Type B pancreatic cell (in vitro differentiated cells): ENCODE measurements at regions not wholly inside any gene's neighbourhood (a gene's known extent, or its start where the extent isn't known, plus 50 kb on each side); places are given as distances from the start of the nearest gene placed in this dataset.

Source experiments
- DNase-seq: peaks from one replicate; pipeline ENCODE4 v3.0.0; 2021; ENCODE audit warnings: mixed read lengths; ENCODE audit not compliant: unreplicated experiment; ENCODE audit errors: extremely low spot score
- H3K27ac Mint-ChIP-seq: 2 replicates; pipeline ENCODE4 v1.8.0; 2021; ENCODE audit warnings: mild to moderate bottlenecking, mixed read lengths
- H3K27me3 Mint-ChIP-seq: 2 replicates; pipeline ENCODE4 v1.8.0; 2021; ENCODE audit warnings: mixed read lengths
- H3K36me3 Mint-ChIP-seq: 2 replicates; pipeline ENCODE4 v1.8.0; 2021; ENCODE audit warnings: mixed read lengths
- H3K4me1 Mint-ChIP-seq: one replicate; pipeline ENCODE4 v1.8.0; 2021; ENCODE audit warnings: mixed read lengths; ENCODE audit not compliant: unreplicated experiment
- H3K4me3 Mint-ChIP-seq: 2 replicates; pipeline ENCODE4 v1.8.0; 2021; ENCODE audit warnings: mild to moderate bottlenecking, mixed read lengths
- H3K9me3 Mint-ChIP-seq: 2 replicates; pipeline ENCODE4 v1.8.0; 2021; ENCODE audit warnings: mixed read lengths
- CTCF ChIP-seq: fragments of 200-600 bp; sonication (generic); conservative IDR thresholded peaks from 2 replicates; pipeline ENCODE4 v1.5.0; 2021; ENCODE audit warnings: antibody characterized with exemption, mild to moderate bottlenecking

GRCh38 chr20:60126975-60127374, 168.8 kb downstream of the CDH26 start:
- no peaks in the 10 kb centered on the region for H3K4me1 Mint-ChIP-seq
- no peak for DNase-seq
- no peak overlapping the region for H3K27ac Mint-ChIP-seq
- peaks cover 19% of the 10 kb centered on the region for H3K27me3 Mint-ChIP-seq
- no peak overlapping the region for H3K4me3 Mint-ChIP-seq
- H3K36me3 Mint-ChIP-seq: no peaks in the 10 kb centered on the region
- TF ChIP-seq CTCF: no peak
- no peaks in the 10 kb centered on the region for H3K9me3 Mint-ChIP-seq

- Mint-ChIP-seq H3K27ac (no peak overlapping the region), H3K4me3 (no peak overlapping the region), H3K9me3 (no peaks in the 10 kb centered on the region), H3K4me1 (no peaks in the 10 kb centered on the region), H3K36me3 (no peaks in the 10 kb centered on the region), H3K27me3 (peaks cover 14% of the 10 kb centered on the region)
- DNase-seq: no peak
- no peak for TF ChIP-seq CTCF
Measured at GRCh38 chr20:60131375-60131774, 173.2 kb downstream of the CDH26 start.

DNA sequence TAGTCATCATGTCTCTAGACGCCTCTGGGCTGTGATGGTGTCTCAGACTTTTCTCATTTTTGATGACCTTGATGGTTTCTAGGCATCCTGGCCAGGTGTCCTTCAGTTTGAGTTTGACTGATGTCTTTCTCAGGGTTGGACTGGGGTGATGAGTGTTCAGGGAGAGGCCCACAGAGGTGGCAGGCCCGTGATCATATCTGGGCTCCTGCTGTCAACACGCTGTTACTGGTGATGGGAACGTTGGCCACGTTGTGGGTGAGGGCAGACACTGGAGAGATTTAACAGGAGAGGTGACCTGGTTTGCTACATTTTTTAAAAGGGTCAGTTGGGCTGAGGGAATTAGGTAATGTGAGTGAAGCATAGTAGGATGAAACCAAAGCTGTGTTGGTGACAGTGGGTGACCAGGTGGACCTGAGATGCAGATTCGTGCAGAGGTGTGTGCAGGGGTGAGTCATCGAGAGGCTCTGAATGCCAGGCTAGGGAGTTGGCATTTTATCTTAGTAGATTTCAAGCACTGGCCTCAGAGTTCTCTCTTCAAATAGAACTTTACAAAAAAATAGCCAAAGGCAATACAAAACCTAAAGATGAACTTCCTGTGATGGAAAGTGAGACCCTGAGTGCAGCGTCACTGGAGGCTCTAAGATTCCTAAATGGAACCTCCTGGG, 174.1 kb downstream of the CDH26 start:
- peaks cover 14% of the 10 kb centered on the region for H3K27me3 Mint-ChIP-seq
- no peak overlapping the region for H3K4me3 Mint-ChIP-seq
- no peak for TF ChIP-seq CTCF
- peak overlapping the region; percentile 28 for H3K27ac Mint-ChIP-seq
- no peaks in the 10 kb centered on the region for H3K4me1 Mint-ChIP-seq
- H3K9me3 Mint-ChIP-seq: no peaks in the 10 kb centered on the region
- H3K36me3 Mint-ChIP-seq: no peaks in the 10 kb centered on the region
- DNase-seq: no peak

DNA sequence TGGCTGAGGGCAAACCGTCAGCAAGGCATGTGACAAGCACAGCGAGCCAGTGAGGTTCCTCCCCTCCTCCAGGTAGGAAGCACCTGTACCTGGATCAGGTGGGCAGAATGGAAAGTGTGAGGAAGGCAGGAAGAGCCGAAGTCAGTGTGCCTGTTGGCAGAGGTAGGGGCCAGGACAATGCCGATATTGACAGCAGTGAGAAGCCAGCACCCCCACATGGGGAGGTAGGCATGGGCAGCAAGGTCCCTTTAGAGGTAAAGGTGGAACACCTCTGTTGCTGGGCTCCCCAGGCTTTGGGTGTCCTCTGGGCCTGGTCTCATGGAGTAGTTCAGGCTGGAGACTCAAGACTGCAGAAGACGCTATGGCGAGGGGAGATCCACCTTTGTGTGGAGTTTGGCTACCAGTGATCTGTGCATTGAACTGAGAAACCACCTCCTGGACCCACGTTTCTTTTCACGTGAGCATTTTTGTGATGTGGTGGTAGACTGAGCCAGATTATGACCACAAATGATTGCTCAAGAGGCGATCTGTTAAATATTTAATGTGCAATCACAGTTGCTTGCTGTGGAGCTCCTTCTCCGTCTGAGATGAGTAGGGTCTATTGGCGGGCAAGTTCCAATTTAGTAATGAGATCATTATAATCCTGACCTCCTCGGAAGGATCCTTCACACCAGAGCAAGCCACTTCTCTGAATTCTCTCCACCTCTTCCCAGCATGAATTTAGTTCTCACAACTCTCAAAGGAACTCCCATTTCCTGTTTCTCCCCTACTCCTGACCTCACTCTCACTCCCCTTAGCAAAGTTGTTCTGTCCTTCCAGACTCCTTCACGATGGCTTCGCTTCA, 174.8 kb downstream of the CDH26 start:
- TF ChIP-seq CTCF: no peak
- H3K36me3 Mint-ChIP-seq: no peaks in the 10 kb centered on the region

GRCh38 chr20:60135276-60135675, 177.1 kb downstream of the CDH26 start:
- DNase-seq: no peak
- Mint-ChIP-seq H3K4me3 (no peak overlapping the region), H3K27ac (no peak overlapping the region)

More for the DNA sequence above, 174.8 kb downstream of the CDH26 start:
- no peaks in the 10 kb centered on the region for H3K4me1 Mint-ChIP-seq
- H3K27ac Mint-ChIP-seq: peak overlapping the region; percentile 28
- no peak for DNase-seq
- H3K4me3 Mint-ChIP-seq: no peak overlapping the region
- peaks cover 14% of the 10 kb centered on the region for H3K27me3 Mint-ChIP-seq
- no peaks in the 10 kb centered on the region for H3K9me3 Mint-ChIP-seq

More at GRCh38 chr20:60135276-60135675, 177.1 kb downstream of the CDH26 start:
- Mint-ChIP-seq H3K27me3 (peaks cover 8% of the 10 kb centered on the region), H3K9me3 (no peaks in the 10 kb centered on the region), H3K4me1 (peaks cover 20% of the 10 kb centered on the region), H3K36me3 (no peaks in the 10 kb centered on the region)
- no peak for TF ChIP-seq CTCF
